C4-2B (cell line): ENCODE measurements at regions not wholly inside any gene's neighbourhood (a gene's known extent, or its start where the extent isn't known, plus 50 kb on each side); places are given as distances from the start of the nearest gene placed in this dataset.
A peak's percentile ranks its signal among the peaks of the same experiment; 100 is the strongest.

Experiments used
- H3K27ac ChIP-seq: fragments of 450-650 bp; 2 replicates; pipeline ENCODE4 v1.5.1; 2017
- CTCF ChIP-seq: fragments of 450-650 bp; conservative IDR thresholded peaks from 2 replicates; pipeline ENCODE4 v1.5.1; 2017; ENCODE audit warnings: mild to moderate bottlenecking
- ZFX ChIP-seq: fragments of 450-650 bp; IDR thresholded peaks from 2 replicates; pipeline ENCODE4 v1.6.1; 2017

DNA sequence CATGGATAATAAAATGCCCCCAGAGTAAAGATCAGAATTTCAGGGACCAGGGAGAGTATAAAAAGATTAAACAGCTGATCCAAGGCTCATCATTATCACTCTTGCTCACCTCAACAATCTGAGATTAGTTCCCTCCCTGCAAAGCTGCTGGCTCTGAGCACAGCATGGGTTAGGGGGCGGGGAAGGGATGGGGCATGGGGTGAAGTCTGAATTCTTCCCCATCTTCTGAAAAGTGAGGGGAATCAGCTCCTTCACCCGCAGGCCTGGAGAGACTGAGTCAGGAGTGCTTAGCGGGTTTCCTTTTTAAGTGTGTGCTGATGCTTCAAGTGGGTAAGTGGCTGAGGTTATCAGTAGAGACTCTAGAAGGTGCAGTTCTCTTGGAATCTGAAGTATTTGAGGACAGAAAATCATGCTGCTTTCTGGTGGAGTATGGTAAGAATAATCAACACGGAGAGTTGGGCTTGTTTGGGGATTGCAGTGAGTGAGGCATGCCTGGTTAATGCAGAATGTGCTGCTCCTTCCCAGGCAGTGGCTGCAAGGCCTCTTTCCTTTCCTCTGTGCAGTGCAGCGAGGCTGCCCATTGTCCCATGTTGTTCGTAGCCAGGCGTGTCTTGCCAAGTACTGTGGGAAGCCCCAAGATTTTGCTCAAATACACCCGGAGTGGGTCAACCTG, 59.2 kb upstream of the TRAK1 start:
- TF ChIP-seq ZFX (no peak), CTCF (no peak)
- peak overlapping the region; percentile 25 for H3K27ac ChIP-seq

DNA sequence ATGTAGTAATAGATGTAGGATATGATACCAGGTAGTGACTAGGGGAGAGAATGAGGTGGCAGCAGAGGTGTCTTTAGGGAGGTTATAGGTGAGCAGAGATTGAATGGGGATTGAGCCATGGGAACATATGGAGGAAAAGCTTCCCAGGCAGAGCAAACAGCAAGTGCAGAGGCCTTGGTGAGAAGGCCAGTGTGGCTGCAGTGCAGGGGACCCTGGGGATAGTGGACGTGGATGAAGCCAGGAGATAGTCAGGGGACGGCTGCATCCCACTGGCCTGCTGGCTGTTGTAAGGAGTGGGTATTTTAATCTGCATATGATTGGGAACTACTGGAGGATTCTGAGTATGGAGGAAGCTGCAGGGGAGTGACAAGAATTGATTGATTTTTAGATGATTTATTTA, 62.7 kb upstream of the TRAK1 start:
- no peak overlapping the region for H3K27ac ChIP-seq
- TF ChIP-seq ZFX (no peak), CTCF (no peak)

DNA sequence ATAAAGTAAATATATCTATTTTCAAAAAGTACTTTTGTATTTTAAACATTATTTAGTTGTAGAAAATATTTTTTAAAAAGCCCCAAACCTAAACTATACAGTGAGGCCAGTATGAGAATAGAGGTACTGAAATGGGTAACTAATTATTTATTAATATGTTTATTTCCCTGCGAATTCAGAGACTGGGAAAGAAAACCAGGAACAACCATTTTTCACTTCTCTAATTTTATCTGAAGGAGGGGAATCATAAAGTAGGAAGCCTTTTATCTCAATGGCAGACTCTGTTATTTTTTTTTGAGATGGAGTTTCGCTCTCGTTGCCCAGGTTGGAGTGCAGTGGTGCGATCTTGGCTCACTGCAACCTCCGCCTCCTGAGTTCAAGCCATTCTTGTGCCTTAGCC, 63.6 kb upstream of the TRAK1 start:
- no peak overlapping the region for H3K27ac ChIP-seq
- no peak for TF ChIP-seq CTCF
- TF ChIP-seq ZFX: no peak

GRCh38 chr3:42025370-42026138, 63.7 kb upstream of the ULK4 start:
- no peak overlapping the region for H3K27ac ChIP-seq
- TF ChIP-seq ZFX (no peak), CTCF (no peak)

DNA sequence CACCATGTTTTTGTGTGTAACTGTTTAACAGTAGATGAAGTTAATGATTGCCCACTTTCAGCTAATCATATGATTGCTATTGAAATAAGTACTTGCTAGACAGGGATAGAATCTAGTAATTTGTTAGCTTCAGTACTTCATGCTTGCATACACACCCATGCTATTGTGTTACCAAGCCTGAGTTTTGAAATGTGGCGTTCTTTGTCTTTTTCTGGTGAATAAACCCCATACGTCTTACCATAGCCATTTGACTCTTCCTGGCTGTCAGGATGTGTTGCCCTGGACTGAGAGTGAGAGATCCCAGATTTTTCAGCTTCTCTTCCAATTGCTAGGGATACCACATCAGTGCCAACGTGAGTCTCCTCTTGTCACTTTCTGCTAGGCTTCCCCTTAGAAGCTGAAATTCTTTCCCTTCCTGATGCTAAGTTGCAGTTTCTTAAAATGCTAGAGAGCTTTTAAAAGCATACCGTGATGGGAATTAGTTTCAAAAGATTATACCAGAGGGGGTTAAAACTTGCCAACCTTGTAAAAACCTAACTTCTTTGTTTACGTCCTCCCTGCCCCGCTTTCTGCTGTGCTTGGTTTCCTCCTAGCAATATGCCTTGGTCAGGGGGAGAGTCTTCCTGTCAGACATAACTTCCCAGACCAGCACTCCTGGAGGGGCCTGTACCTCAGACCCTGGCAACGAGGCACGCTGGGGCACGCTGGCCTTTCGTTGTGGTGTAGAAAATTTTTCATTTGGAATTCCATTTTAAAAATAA, 62.9 kb upstream of the ULK4 start:
- no peak overlapping the region for H3K27ac ChIP-seq
- TF ChIP-seq ZFX (no peak), CTCF (no peak)

DNA sequence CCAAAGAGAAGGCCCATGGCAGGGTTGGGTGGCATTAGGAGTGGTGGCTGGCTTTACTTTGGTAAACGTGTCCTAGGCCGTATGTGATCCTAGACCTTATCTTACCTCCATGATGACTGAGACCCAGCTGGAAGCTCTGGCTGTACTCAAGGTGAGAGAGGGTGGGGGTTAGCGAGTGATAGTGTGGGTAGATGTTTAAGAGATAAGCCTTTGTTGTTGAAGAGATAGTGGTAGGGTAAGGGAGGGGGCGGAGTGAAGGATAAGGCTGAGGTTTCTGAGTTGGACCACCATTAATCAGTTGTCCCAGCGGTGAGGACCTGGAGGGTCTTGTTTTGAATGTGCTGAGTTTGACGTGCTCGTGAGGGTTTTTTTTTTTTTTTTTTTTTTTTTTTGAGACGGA, 61.5 kb upstream of the ULK4 start:
- H3K27ac ChIP-seq: no peak overlapping the region
- no peak for TF ChIP-seq ZFX
- TF ChIP-seq CTCF: no peak

- no peak overlapping the region for H3K27ac ChIP-seq
- TF ChIP-seq CTCF (no peak), ZFX (no peak)
These were observed 60.5 kb upstream of the ULK4 start for GRCh38 chr3:42022355-42022754.
